Activated T-helper 1 cell treated with anti-CD3 and anti-CD28 coated beads, Interleukin-2, amount 50 U/mL, for 16 hours (primary cell): ENCODE measurements at regions not wholly inside any gene's neighbourhood (a gene's known extent, or its start where the extent isn't known, plus 50 kb on each side); places are given as distances from the start of the nearest gene placed in this dataset.

ENCODE experiments used
- DNase-seq, 2 donors: peaks; one replicate each; pipeline ENCODE4 v3.0.0-alpha.2; 2020; ENCODE audit warnings: low read depth in 1 of 2, low spot score in 1 of 2

- DNase-seq, result peak in 1 of 2 donors; percentile 3
Observed at GRCh38 chr16:86016201-86016965, 117.4 kb downstream of the IRF8 start.

- no peak for DNase-seq
Observed at GRCh38 chr16:86018071-86018470, 119.1 kb downstream of the IRF8 start.

GRCh38 chr16:86018487-86018886 is 119.5 kb downstream of the IRF8 start:
- DNase-seq, result no peak

GRCh38 chr16:86018941-86019340 is 120.0 kb downstream of the IRF8 start:
- DNase-seq, result no peak

- DNase-seq, result no peak
Observed at GRCh38 chr16:86019446-86020047, 120.6 kb downstream of the IRF8 start.

- no peak for DNase-seq
Observed at GRCh38 chr16:86020971-86021370, 122.0 kb downstream of the IRF8 start.

- DNase-seq, result no peak
Observed at GRCh38 chr16:86022381-86022960, 123.5 kb downstream of the IRF8 start.

GRCh38 chr16:86024210-86024609 is 125.2 kb downstream of the IRF8 start:
- DNase-seq, result no peak

GRCh38 chr16:86025706-86026105 is 126.7 kb downstream of the IRF8 start:
- DNase-seq, result no peak

GRCh38 chr16:86026171-86026910 is 127.4 kb downstream of the IRF8 start:
- DNase-seq, result no peak

GRCh38 chr16:86026916-86027315 is 128.0 kb downstream of the IRF8 start:
- DNase-seq, result no peak

GRCh38 chr16:86027373-86028126 is 128.6 kb downstream of the IRF8 start:
- no peak for DNase-seq

GRCh38 chr16:86029131-86029741 is 130.3 kb downstream of the IRF8 start:
- DNase-seq, result no peak

GRCh38 chr16:86030116-86030515 is 131.2 kb downstream of the IRF8 start:
- DNase-seq, result no peak

- DNase-seq, result no peak
Observed at GRCh38 chr16:86031141-86031678, 132.2 kb downstream of the IRF8 start.

- DNase-seq, result no peak
Observed at GRCh38 chr16:86033016-86033474, 134.1 kb downstream of the IRF8 start.

GRCh38 chr16:86033971-86034370 is 135.0 kb downstream of the IRF8 start:
- DNase-seq, result no peak

- no peak for DNase-seq
Observed at GRCh38 chr16:86034421-86034919, 135.5 kb downstream of the IRF8 start.

- DNase-seq, result no peak
Observed at GRCh38 chr16:86035906-86036305, 136.9 kb downstream of the IRF8 start.
